Panc1 (cell line): ENCODE measurements at regions not wholly inside any gene's neighbourhood (a gene's known extent, or its start where the extent isn't known, plus 50 kb on each side); places are given as distances from the start of the nearest gene placed in this dataset.

Experiments
- ATAC-seq: fragments of 200-7000 bp; cut with Tn5 transposase; 2 replicates; pipeline ENCODE4 v1.9.1; 2020; ENCODE audit warnings: mild to moderate bottlenecking, moderate library complexity
- BruUV-seq: library from RNA; stranded (reverse); fragments of 400-500 nt; replicated peaks from 2 replicates; lab custom pipeline; 2021; lab: Mats Ljungman, UMichigan
- CTCF ChIA-PET: fragments of 300-600 bp; sonication (Branson Sonifier 250); formaldehyde crosslinking; loops from one replicate; lab custom pipeline; 2022; ENCODE audit warnings: antibody characterized with exemption; lab: Charles Lee
- POLR2A ChIA-PET: fragments of 300-600 bp; sonication (Branson Sonifier 250); formaldehyde crosslinking; loops from one replicate; lab custom pipeline; 2022; ENCODE audit warnings: antibody characterized with exemption; lab: Charles Lee
- DNase-seq: peaks from one replicate; pipeline ENCODE4 v3.0.0-alpha.2; 2010; ENCODE audit warnings: low read depth, low spot score
- H3K27ac ChIP-seq: 2 replicates; pipeline ENCODE4 v1.5.1; 2011; ENCODE audit warnings: mild to moderate bottlenecking, low read length, inconsistent platforms
- H3K27me3 ChIP-seq: fragments of 200-500 bp; sonication (Bioruptor generic); 2 replicates; pipeline ENCODE4 v1.6.0; 2014; ENCODE audit warnings: low read length, inconsistent platforms; ENCODE audit not compliant: control insufficient read depth, insufficient read depth
- H3K36me3 ChIP-seq: fragments of 200-500 bp; sonication (Bioruptor generic); 2 replicates; pipeline ENCODE4 v1.5.1; 2014; ENCODE audit warnings: inconsistent platforms, mild to moderate bottlenecking, low read length, moderate library complexity; ENCODE audit not compliant: control insufficient read depth, insufficient read depth
- H3K4me1 ChIP-seq: 2 replicates; pipeline ENCODE4 v1.5.1; 2011; ENCODE audit warnings: inconsistent platforms, mild to moderate bottlenecking, low read length, moderate library complexity; ENCODE audit not compliant: control insufficient read depth, insufficient read depth
- H3K4me3 ChIP-seq, 2 experiments: 2 replicates each; pipeline ENCODE4 v1.5.1; 2011 to 2012; ENCODE audit warnings: low read depth in 2 of 2, low read length in 2 of 2, mild to moderate bottlenecking in 2 of 2, inconsistent platforms in 1 of 2, moderate library complexity in 1 of 2
- H3K9me3 ChIP-seq: fragments of 200-500 bp; sonication (Bioruptor generic); 2 replicates; pipeline ENCODE4 v1.5.1; 2014; ENCODE audit warnings: low read depth, mild to moderate bottlenecking, inconsistent platforms, low read length, moderate library complexity; ENCODE audit not compliant: control insufficient read depth, insufficient read depth
- CTCF ChIP-seq: fragments of 450-650 bp; IDR thresholded peaks from 2 replicates; pipeline ENCODE4 v1.5.1; 2017; ENCODE audit warnings: mild to moderate bottlenecking
- POLR2AphosphoS5 ChIP-seq: IDR thresholded peaks from 2 replicates; pipeline ENCODE4 v1.6.1; 2012; ENCODE audit warnings: mild to moderate bottlenecking, low read depth, low read length, moderate library complexity
- REST ChIP-seq, 2 experiments: IDR thresholded peaks; 2 replicates each; pipeline ENCODE4 v1.6.1; 2011 to 2012; ENCODE audit warnings: low read depth in 2 of 2, control low read depth in 1 of 2, low read length in 1 of 2, mild to moderate bottlenecking in 1 of 2, moderate library complexity in 1 of 2; ENCODE audit not compliant: insufficient read depth in 1 of 2
- SIN3A ChIP-seq: IDR thresholded peaks from 2 replicates; pipeline ENCODE4 v1.6.1; 2012; ENCODE audit warnings: low read depth, mild to moderate bottlenecking, low read length, moderate library complexity, borderline replicate concordance; ENCODE audit not compliant: insufficient read depth
- TCF7L2 ChIP-seq: IDR thresholded peaks from 2 replicates; pipeline ENCODE4 v1.6.1; 2011; ENCODE audit warnings: mild to moderate bottlenecking, low read depth, low read length, inconsistent platforms
- in situ Hi-C: cut with HindIII; loops from 2 replicates; pipeline ENCODE4 v1.10.0; 2016; ENCODE audit warnings: low sequenced_read_pairs, low pct_unique_long_range_greater_than_20kb
- intact Hi-C: fragments of 100-400 bp; cut with micrococcal nuclease; formaldehyde crosslinking; loops from one replicate; pipeline ENCODE4 v1.10.0; 2022; ENCODE audit not compliant: unreplicated experiment

- Histone ChIP-seq H3K9me3 (no peaks in the 10 kb centered on the region), H3K27me3 (peaks cover 4% of the 10 kb centered on the region; the same call in 1 of the 2 replicates), H3K4me1 (no peaks in the 10 kb centered on the region), H3K4me3 (no peak overlapping the region), H3K36me3 (no peaks in the 10 kb centered on the region), H3K27ac (no peak overlapping the region)
- ChIA-PET POLR2A (no interaction called here), CTCF (no interaction called here)
- in situ Hi-C loops, result no loop called here
- no peak for DNase-seq
- intact Hi-C loops, result no loop called here
- TF ChIP-seq POLR2AphosphoS5 (no peak), CTCF (no peak), TCF7L2 (no peak), SIN3A (no peak), REST (IDR thresholded peaks at IDR 0.05; ENCODE audit: insufficient read depth in 1 of 2, low read depth in 2 of 2, low read length in 1 of 2) (no peak)
- no peak for ATAC-seq
- no TSS peak for BruUV-seq
Observed at GRCh38 chr10:44763331-44763730, 147.8 kb upstream of the TMEM72 start.

- no peak overlapping the region for H3K4me3 ChIP-seq
- in situ Hi-C loops, result no loop called here
- no TSS peak for BruUV-seq
- no peaks in the 10 kb centered on the region for H3K9me3 ChIP-seq
- TF ChIP-seq POLR2AphosphoS5 (no peak), SIN3A (no peak), REST (IDR thresholded peaks at IDR 0.05; ENCODE audit: insufficient read depth in 1 of 2, low read depth in 2 of 2, low read length in 1 of 2) (no peak), TCF7L2 (no peak), CTCF (no peak)
- H3K27ac ChIP-seq, result no peak overlapping the region
- intact Hi-C loops, result no loop called here
- ChIA-PET CTCF (no interaction called here), POLR2A (no interaction called here)
- H3K4me1 ChIP-seq, result no peaks in the 10 kb centered on the region
- no peak for DNase-seq
- peaks cover 4% of the 10 kb centered on the region; the same call in 1 of the 2 replicates for H3K27me3 ChIP-seq
- ATAC-seq, result no peak
- H3K36me3 ChIP-seq, result no peaks in the 10 kb centered on the region
Observed at GRCh38 chr10:44765299-44765698, 145.8 kb upstream of the TMEM72 start.
